DOHH2 (cell line): ENCODE measurements at regions not wholly inside any gene's neighbourhood (a gene's known extent, or its start where the extent isn't known, plus 50 kb on each side); places are given as distances from the start of the nearest gene placed in this dataset.

Experiments used
- H3F3A ChIP-seq: fragments of 200-600 bp; sonication (generic), shearing (Covaris generic); 2 replicates; pipeline ENCODE4 v1.6.0; 2016; ENCODE audit warnings: antibody characterized with exemption, mild to moderate bottlenecking; ENCODE audit not compliant: control insufficient read depth, insufficient read depth
- H3K27ac ChIP-seq: fragments of 200-600 bp; sonication (generic); 2 replicates; pipeline ENCODE4 v1.5.1; 2014; ENCODE audit warnings: low read depth, mild to moderate bottlenecking, low read length, moderate library complexity
- H3K27me3 ChIP-seq: fragments of 200-600 bp; sonication (generic); 2 replicates; pipeline ENCODE4 v1.6.1; 2014; ENCODE audit warnings: mild to moderate bottlenecking, low read length, mixed read lengths; ENCODE audit not compliant: control insufficient read depth
- H3K36me3 ChIP-seq: fragments of 200-600 bp; sonication (generic); 2 replicates; pipeline ENCODE4 v1.6.1; 2014; ENCODE audit warnings: mild to moderate bottlenecking, low read length, moderate library complexity, mixed read lengths; ENCODE audit not compliant: control insufficient read depth
- H3K4me1 ChIP-seq: fragments of 200-600 bp; sonication (generic); 2 replicates; pipeline ENCODE4 v1.6.1; 2014; ENCODE audit warnings: mild to moderate bottlenecking, low read length, mixed read lengths; ENCODE audit not compliant: control insufficient read depth
- H3K4me2 ChIP-seq: fragments of 200-600 bp; sonication (generic); 2 replicates; pipeline ENCODE4 v1.6.0; 2014; ENCODE audit warnings: mild to moderate bottlenecking, low read length, moderate library complexity
- H3K4me3 ChIP-seq: fragments of 200-600 bp; sonication (generic); 2 replicates; pipeline ENCODE4 v1.5.1; 2014; ENCODE audit warnings: mild to moderate bottlenecking, low read length, mixed read lengths
- H3K79me2 ChIP-seq: fragments of 200-600 bp; sonication (generic); 2 replicates; pipeline ENCODE4 v1.6.1; 2014; ENCODE audit warnings: mild to moderate bottlenecking, low read length, mixed read lengths; ENCODE audit not compliant: control insufficient read depth
- H3K9me2 ChIP-seq: fragments of 200-600 bp; sonication (generic); replicated peaks from 2 replicates; pipeline ENCODE4 v1.6.1; 2014; ENCODE audit warnings: mild to moderate bottlenecking, low read length, mixed read lengths; ENCODE audit not compliant: control insufficient read depth
- H3K9me3 ChIP-seq: fragments of 200-600 bp; sonication (generic); 2 replicates; pipeline ENCODE4 v1.6.1; 2014; ENCODE audit warnings: antibody characterized with exemption, low read length, mixed read lengths; ENCODE audit not compliant: control insufficient read depth, insufficient read depth
- H4K20me1 ChIP-seq: fragments of 200-600 bp; sonication (generic); 2 replicates; pipeline ENCODE4 v1.6.0; 2014; ENCODE audit warnings: low read depth, mild to moderate bottlenecking, antibody characterized with exemption, low read length, moderate library complexity; ENCODE audit not compliant: control insufficient read depth, insufficient read depth
- CTCF ChIP-seq: fragments of 200-600 bp; sonication (generic); IDR thresholded peaks from one replicate; pipeline ENCODE4 v1.5.1; 2014; ENCODE audit warnings: antibody characterized with exemption, mild to moderate bottlenecking, low read depth, low read length; ENCODE audit not compliant: poor library complexity, severe bottlenecking
- EZH2phosphoT487 ChIP-seq: fragments of 200-600 bp; sonication (generic); IDR thresholded peaks from 2 replicates; pipeline ENCODE4 v1.6.1; 2017; ENCODE audit warnings: borderline replicate concordance, mild to moderate bottlenecking, antibody characterized with exemption, low read length, moderate library complexity, mixed read lengths

- Histone ChIP-seq H3K4me3 (no peak overlapping the region), H3F3A (no peaks in the 10 kb centered on the region), H3K4me2 (no peak overlapping the region), H3K9me2 (no peaks in the 10 kb centered on the region), H3K27me3 (no peaks in the 10 kb centered on the region), H3K36me3 (no peaks in the 10 kb centered on the region), H3K79me2 (no peaks in the 10 kb centered on the region), H3K4me1 (no peaks in the 10 kb centered on the region), H3K27ac (no peak overlapping the region), H3K9me3 (no peaks in the 10 kb centered on the region), H4K20me1 (no peaks in the 10 kb centered on the region)
- TF ChIP-seq CTCF, result no peak
Observed at GRCh38 chr12:118537481-118537917, 161.1 kb downstream of the SUDS3 start.

- Histone ChIP-seq H3K36me3 (no peaks in the 10 kb centered on the region), H4K20me1 (no peaks in the 10 kb centered on the region), H3K4me2 (no peak overlapping the region), H3K27ac (no peak overlapping the region), H3K79me2 (no peaks in the 10 kb centered on the region), H3K9me3 (no peaks in the 10 kb centered on the region), H3K9me2 (no peaks in the 10 kb centered on the region), H3K27me3 (no peaks in the 10 kb centered on the region), H3F3A (no peaks in the 10 kb centered on the region), H3K4me3 (no peak overlapping the region), H3K4me1 (no peaks in the 10 kb centered on the region)
- TF ChIP-seq EZH2phosphoT487 (no peak), CTCF (no peak)
Observed at GRCh38 chr12:118541071-118541470, 164.7 kb downstream of the SUDS3 start.

- Histone ChIP-seq H3K4me1 (no peaks in the 10 kb centered on the region), H3F3A (no peaks in the 10 kb centered on the region), H3K36me3 (no peaks in the 10 kb centered on the region)
Observed at GRCh38 chr12:118541934-118542333, 165.6 kb downstream of the SUDS3 start.

More at GRCh38 chr12:118541934-118542333, 165.6 kb downstream of the SUDS3 start:
- TF ChIP-seq EZH2phosphoT487, result no peak
- TF ChIP-seq CTCF, result no peak
- no peaks in the 10 kb centered on the region for H4K20me1 ChIP-seq
- no peaks in the 10 kb centered on the region for H3K27me3 ChIP-seq
- no peaks in the 10 kb centered on the region for H3K9me3 ChIP-seq
- H3K79me2 ChIP-seq, result no peaks in the 10 kb centered on the region
- no peak overlapping the region for H3K4me2 ChIP-seq
- H3K27ac ChIP-seq, result no peak overlapping the region
- no peak overlapping the region for H3K4me3 ChIP-seq
- H3K9me2 ChIP-seq, result no peaks in the 10 kb centered on the region
